ENCODE measurements at regions not wholly inside any gene's neighbourhood (a gene's known extent, or its start where the extent isn't known, plus 50 kb on each side); places are given as distances from the start of the nearest gene placed in this dataset.

DNA sequence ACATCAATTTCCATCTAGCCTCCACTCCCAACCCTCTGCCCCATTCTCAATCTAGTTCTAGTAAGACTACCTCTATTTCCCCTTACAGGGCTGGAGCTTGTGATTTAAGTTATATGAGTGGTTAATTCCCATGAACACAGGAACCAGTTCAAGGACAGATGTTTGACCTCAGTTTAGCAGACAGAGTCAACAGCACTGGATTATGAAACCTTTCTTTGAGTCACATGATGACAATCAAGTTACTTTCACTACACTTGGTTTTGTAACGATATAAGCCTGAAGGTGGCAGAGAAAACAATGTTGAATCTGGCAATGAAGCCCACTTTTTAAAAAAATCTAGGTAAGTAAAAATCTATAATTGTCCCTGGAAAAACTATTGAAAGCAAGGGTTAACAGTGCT lies 1646.2 kb upstream of the FLRT2 start (continued):
- TF ChIP-seq, protein P1, sequence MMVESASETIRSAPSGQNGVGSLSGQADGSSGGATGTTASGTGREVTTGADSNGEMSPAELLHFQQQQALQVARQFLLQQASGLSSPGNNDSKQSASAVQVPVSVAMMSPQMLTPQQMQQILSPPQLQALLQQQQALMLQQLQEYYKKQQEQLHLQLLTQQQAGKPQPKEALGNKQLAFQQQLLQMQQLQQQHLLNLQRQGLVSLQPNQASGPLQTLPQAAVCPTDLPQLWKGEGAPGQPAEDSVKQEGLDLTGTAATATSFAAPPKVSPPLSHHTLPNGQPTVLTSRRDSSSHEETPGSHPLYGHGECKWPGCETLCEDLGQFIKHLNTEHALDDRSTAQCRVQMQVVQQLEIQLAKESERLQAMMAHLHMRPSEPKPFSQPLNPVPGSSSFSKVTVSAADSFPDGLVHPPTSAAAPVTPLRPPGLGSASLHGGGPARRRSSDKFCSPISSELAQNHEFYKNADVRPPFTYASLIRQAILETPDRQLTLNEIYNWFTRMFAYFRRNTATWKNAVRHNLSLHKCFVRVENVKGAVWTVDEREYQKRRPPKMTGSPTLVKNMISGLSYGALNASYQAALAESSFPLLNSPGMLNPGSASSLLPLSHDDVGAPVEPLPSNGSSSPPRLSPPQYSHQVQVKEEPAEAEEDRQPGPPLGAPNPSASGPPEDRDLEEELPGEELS (CRISPR knock-in tag; IDR thresholded peaks at IDR 0.05): no peak
- no peak for TF ChIP-seq ATF6 (CRISPR knock-in tag; IDR thresholded peaks at IDR 0.05)
- no peak for TF ChIP-seq ZNF532 (CRISPR knock-in tag; IDR thresholded peaks at IDR 0.05; ENCODE audit: borderline replicate concordance)
- TF ChIP-seq ATF3 (CRISPR knock-in tag; conservative IDR thresholded peaks at IDR 0.05): no peak
- no peak for TF ChIP-seq GRHL2 (CRISPR knock-in tag; IDR thresholded peaks at IDR 0.05; ENCODE audit: insufficient replicate concordance, severe bottlenecking)
- no peak for TF ChIP-seq FOXP1 (CRISPR knock-in tag; IDR thresholded peaks at IDR 0.05; ENCODE audit: borderline replicate concordance)
- TF ChIP-seq NFE2L1 (CRISPR knock-in tag; IDR thresholded peaks at IDR 0.05): no peak

DNA sequence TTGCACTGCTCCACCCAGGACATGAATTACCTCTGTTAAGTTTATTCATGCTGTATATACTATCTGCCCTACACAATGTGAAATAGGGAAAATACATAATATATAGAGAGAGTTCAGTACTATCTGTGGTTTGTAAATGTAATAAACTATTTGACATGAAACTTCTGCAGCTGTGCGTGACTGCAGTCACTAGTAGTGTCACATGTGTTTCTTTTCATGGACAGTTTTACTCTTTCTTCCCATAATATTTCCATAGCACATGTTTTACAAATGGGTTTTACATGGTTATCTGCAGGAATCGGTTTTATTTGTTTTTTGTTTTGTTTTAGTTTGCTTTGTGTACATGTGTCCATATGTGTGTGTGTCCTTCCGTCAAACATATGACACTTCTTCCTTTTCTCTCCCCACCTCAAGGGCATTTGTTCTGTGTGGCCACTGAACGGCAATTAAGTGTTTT lies 1644.1 kb upstream of the FLRT2 start:
- ATAC-seq: no peak
- ChIA-PET POLR2A (no interaction called here), CTCF (interaction anchor here (0.8 kb wide), 1 partner anchor 15 kb away, joined by 5 read pairs; no protein-coding TSS in a partner anchor)
- TF ChIP-seq ZBTB21 (CRISPR knock-in tag; IDR thresholded peaks at IDR 0.05; ENCODE audit: borderline replicate concordance) (no peak), ZNF671 (CRISPR knock-in tag; IDR thresholded peaks at IDR 0.05) (no peak), IRF2 (CRISPR knock-in tag; IDR thresholded peaks at IDR 0.05; ENCODE audit: borderline replicate concordance, low read depth) (no peak), HMGXB4 (CRISPR knock-in tag; IDR thresholded peaks at IDR 0.05) (no peak), ZNF138 (CRISPR knock-in tag; conservative IDR thresholded peaks at IDR 0.05) (no peak), FOXJ3 (CRISPR knock-in tag; IDR thresholded peaks at IDR 0.05; ENCODE audit: borderline replicate concordance) (no peak)
- TF ChIP-seq, protein P2, sequence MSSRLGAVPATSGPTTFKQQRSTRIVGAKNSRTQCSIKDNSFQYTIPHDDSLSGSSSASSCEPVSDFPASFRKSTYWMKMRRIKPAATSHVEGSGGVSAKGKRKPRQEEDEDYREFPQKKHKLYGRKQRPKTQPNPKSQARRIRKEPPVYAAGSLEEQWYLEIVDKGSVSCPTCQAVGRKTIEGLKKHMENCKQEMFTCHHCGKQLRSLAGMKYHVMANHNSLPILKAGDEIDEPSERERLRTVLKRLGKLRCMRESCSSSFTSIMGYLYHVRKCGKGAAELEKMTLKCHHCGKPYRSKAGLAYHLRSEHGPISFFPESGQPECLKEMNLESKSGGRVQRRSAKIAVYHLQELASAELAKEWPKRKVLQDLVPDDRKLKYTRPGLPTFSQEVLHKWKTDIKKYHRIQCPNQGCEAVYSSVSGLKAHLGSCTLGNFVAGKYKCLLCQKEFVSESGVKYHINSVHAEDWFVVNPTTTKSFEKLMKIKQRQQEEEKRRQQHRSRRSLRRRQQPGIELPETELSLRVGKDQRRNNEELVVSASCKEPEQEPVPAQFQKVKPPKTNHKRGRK (CRISPR knock-in tag; IDR thresholded peaks at IDR 0.05; ENCODE audit: borderline replicate concordance): no peak
- TF ChIP-seq, protein P3, sequence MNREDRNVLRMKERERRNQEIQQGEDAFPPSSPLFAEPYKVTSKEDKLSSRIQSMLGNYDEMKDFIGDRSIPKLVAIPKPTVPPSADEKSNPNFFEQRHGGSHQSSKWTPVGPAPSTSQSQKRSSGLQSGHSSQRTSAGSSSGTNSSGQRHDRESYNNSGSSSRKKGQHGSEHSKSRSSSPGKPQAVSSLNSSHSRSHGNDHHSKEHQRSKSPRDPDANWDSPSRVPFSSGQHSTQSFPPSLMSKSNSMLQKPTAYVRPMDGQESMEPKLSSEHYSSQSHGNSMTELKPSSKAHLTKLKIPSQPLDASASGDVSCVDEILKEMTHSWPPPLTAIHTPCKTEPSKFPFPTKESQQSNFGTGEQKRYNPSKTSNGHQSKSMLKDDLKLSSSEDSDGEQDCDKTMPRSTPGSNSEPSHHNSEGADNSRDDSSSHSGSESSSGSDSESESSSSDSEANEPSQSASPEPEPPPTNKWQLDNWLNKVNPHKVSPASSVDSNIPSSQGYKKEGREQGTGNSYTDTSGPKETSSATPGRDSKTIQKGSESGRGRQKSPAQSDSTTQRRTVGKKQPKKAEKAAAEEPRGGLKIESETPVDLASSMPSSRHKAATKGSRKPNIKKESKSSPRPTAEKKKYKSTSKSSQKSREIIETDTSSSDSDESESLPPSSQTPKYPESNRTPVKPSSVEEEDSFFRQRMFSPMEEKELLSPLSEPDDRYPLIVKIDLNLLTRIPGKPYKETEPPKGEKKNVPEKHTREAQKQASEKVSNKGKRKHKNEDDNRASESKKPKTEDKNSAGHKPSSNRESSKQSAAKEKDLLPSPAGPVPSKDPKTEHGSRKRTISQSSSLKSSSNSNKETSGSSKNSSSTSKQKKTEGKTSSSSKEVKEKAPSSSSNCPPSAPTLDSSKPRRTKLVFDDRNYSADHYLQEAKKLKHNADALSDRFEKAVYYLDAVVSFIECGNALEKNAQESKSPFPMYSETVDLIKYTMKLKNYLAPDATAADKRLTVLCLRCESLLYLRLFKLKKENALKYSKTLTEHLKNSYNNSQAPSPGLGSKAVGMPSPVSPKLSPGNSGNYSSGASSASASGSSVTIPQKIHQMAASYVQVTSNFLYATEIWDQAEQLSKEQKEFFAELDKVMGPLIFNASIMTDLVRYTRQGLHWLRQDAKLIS (CRISPR knock-in tag; IDR thresholded peaks at IDR 0.05; ENCODE audit: borderline replicate concordance): no peak
- TF ChIP-seq, protein P4, sequence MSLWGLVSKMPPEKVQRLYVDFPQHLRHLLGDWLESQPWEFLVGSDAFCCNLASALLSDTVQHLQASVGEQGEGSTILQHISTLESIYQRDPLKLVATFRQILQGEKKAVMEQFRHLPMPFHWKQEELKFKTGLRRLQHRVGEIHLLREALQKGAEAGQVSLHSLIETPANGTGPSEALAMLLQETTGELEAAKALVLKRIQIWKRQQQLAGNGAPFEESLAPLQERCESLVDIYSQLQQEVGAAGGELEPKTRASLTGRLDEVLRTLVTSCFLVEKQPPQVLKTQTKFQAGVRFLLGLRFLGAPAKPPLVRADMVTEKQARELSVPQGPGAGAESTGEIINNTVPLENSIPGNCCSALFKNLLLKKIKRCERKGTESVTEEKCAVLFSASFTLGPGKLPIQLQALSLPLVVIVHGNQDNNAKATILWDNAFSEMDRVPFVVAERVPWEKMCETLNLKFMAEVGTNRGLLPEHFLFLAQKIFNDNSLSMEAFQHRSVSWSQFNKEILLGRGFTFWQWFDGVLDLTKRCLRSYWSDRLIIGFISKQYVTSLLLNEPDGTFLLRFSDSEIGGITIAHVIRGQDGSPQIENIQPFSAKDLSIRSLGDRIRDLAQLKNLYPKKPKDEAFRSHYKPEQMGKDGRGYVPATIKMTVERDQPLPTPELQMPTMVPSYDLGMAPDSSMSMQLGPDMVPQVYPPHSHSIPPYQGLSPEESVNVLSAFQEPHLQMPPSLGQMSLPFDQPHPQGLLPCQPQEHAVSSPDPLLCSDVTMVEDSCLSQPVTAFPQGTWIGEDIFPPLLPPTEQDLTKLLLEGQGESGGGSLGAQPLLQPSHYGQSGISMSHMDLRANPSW (CRISPR knock-in tag; conservative IDR thresholded peaks at IDR 0.05; ENCODE audit: low read depth): no peak
- Mint-ChIP-seq H3K9me3 (peaks cover 18% of the 10 kb centered on the region), H3K4me3 (no peak overlapping the region), H3K27me3 (ENCODE audit: low read depth) (no peaks in the 10 kb centered on the region; the same call in 1 of the 2 replicates), H3K27ac (no peak overlapping the region), H3K36me3 (no peaks in the 10 kb centered on the region), H3K4me1 (peaks cover 14% of the 10 kb centered on the region)
- DNase-seq (ENCODE audit: low spot score): no peak

Measured in WTC11 (cell line).